DMS 273 (cell line): ENCODE measurements at regions not wholly inside any gene's neighbourhood (a gene's known extent, or its start where the extent isn't known, plus 50 kb on each side); places are given as distances from the start of the nearest gene placed in this dataset.
"Not testable (repeated sequence)": the region's sequence is repeated elsewhere in the genome, so short reads cannot be mapped to it uniquely, and the experiment has no call there.

ENCODE experiments used
- DNase-seq: peaks from one replicate; lab custom pipeline; 2025; ENCODE audit not compliant: unreplicated experiment; lab: John Stamatoyannopoulos, UW

GRCh38 chr17:49898366-49899190 lies 50.7 kb upstream of the TAC4 start:
- DNase-seq: no peak

GRCh38 chr17:49899191-49899485 lies 51.3 kb upstream of the TAC4 start:
- peak; percentile 62 for DNase-seq

- DNase-seq: peak; percentile 54
These were observed 51.7 kb upstream of the TAC4 start for GRCh38 chr17:49899588-49899987.

GRCh38 chr17:49900801-49901200 lies 52.9 kb upstream of the TAC4 start:
- not testable (repeated sequence) for DNase-seq

- DNase-seq: peak; percentile 46
These were observed 53.8 kb upstream of the TAC4 start for GRCh38 chr17:49901460-49902331.

DNA sequence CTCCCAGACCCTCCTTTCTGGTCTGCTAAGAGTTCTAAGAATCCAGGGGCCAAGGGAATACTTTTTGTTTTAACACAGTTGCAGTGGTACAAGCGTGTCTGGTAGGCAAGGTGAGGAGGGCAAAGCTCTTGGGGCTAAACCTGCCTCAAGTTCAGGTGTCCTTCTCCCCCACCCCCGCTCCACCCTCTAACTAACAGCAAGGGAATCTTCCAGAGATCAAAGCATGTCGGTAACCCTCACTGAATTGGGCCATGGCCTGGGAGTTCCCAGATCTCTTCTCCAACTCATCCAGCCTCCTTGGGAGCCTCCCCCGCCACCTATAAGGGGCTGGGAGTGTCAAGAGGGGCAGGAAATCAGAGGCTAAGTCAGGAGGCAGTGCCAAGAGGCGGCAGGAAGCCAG lies 55.7 kb upstream of the TAC4 start:
- DNase-seq: no peak

DNA sequence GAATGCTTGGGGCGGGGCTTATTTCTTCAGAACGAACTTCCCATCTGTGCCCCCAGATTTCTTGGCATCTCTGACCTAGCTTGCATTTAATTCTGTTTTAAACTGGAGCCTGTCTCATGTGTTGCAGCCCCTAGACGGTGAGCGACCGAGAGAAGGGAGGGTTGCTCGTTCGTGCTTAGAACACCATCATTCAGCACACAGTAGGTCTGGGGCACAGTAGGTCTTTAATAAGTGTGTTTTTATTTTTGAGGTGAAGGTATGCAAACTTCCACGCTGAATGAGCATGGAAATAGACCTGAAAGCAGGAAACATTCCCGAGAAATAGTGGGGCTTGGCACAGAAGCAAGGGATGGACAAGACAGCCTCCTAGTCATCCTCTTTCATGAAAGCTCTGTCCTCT lies 57.0 kb upstream of the TAC4 start:
- DNase-seq: peak; percentile 82

DNA sequence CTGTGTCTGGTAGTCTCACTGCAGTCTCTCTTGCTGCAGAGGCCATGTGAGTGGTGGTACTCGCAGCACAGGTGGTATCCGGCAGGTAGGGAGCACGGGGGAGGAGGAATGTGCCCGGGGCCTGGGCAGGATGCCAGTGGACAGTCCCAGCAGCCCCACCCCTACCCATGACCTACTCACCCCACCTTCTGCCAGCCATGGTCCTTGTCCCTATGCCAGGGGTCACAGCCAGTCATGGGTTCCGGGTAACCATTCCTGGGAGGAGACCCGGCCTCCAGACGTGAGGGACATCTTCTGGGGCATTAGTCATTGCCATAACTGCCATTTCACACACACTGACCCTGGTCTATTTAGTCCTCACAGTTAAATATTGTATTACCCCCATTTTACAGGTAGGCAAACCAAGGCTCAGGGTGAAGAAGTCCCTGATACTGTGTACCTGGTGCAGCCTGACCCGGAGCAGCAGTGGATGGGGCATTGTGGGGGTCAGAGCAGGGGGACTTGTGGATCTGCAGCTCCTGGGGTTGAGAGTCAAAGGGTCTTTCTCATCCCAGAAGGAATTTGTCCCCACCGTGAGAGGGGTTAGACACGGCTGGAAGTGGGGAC lies 58.8 kb upstream of the TAC4 start:
- DNase-seq: no peak

- no peak for DNase-seq
These were observed 59.4 kb upstream of the TAC4 start for GRCh38 chr17:49907279-49907678.

DNA sequence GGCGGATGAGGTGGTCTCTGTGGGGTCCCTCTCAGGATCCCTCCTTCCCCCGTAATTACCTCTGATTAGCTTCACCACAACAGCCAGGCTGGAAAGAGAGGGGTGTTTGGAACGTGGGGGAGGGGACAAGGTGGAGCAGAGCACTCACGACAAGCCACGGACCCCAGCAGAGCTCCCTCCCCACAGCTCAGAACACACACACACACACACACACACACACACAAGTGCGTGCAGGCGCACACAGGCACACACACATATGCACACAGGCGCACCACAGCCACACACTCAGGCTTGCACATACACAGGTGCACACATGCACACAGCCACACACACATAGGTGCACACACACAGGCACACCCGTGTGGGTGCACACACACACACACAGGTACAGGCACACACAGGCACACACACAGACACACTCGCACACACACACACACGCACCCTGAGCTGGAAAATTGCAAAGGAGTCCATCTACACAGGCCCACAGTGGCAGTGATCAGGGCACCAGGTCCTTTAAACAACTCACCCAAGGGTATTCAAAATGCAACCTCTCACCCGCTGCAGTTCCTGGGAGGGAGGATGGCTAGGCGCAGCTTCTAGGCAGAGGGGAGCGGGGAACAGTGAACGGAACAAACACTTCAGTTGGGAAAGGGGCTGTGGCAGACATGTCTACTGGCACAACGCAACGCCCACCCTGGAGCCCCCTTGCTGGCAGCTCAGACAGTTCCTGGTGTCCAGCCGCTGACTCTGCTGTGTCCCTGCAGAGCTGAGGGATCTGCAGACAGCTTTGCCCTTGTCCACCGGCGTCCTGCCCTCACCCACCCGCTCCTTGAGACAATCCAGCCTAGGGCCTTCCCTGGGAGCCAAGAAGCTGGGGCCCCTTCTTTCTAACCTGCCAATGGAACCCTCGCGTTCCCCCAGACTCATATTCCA lies 59.9 kb upstream of the DLX4 start:
- no peak for DNase-seq

DNA sequence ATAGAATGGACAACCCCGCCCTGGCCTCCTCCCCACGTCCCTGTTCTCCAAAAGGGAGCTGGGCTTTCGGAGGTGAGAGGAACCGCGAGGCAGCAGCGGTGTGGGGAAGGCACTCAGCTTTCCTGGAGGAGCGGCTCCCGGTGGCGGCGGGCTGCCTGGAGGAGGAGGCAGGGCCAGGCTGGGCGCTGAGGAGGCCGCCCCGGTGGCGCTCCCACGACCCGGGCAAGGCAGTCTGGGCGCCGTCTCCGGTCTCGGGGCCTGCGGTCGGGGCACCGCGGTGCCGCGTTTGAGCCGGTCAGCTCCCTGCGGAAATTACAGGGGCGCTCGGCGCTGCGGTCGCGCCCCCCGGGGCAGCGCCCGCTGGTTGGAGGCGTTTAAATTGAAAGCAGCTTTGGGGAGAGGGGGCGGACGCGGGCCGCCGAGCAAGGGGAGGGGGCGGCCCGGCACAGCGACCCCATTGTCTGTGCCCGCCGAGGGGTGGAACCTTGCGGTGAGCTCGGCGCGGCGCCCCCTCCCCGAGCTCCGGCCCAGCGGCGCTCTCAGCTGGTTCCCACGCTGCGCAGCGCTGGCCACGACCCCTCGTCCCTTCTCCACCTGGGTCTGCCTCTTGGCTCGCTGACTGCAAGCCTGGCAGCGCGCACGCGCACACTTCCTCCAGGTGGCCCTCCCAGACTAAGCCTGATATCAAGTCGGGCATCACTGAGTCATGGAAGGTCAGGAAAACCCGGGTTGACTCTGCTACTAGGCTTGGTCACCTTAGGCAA lies 58.7 kb upstream of the DLX4 start:
- DNase-seq: no peak

DNA sequence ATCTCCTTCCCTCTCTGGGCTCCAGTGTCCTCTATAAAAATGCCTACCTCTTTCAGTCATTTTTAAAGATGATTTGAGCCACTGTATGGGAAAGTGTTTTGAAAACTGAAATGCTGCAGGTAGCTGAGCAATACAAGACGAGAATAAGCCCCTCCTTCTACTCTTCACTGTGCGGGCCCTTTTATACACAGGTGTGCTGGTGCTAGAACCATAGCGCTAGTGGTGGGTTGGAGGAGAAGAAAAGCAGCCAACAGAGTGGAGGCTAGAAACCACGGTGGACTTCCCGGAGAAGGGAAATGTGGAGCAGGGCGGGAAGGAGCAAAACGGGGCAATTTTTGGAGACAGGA lies 58.2 kb upstream of the DLX4 start:
- DNase-seq: no peak

- peak; percentile 48 for DNase-seq
These were observed 57.3 kb upstream of the DLX4 start for GRCh38 chr17:49911719-49912118.

DNA sequence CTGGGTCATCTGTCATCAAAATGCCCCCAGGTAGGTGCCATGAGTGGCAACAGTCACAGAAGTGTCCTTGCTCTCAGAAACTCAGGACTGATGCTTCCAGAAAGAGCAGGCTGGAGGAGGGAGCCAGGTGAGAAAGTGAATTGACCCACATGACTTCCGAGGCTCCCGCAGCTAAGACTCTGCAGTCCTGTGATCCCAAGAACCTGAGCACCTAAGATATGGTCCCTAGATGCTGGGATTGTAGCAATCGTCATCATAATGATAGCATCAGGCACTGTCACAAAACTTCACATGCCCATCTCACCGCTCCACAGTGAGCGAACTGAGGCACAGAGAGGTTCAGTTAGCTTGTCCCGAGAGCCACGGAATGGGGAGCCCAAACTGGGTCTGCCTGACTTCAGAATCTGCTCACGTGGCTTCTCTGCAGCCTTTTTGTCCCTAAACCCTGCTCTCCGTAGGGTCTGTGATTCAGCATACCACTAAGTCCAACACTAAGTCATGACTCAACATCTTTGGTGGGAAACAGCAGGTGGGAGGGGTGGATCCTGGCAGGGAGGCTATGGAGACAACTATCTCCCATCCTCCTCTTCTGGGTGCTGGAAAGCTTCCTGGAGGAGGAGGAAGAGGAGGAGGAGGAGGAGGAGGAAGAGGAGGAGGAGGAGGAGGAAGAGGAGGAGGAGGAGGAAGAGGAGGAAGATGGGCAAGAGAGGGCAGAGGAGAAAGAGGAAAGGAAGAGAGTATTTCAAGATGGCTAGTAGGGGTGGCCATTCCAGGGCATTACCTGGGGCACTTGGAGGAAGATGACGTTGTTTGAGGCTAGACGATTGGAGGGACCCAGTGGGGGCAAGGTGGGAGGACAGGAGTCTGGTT lies 55.5 kb upstream of the DLX4 start:
- no peak for DNase-seq

GRCh38 chr17:49914096-49914490 lies 54.9 kb upstream of the DLX4 start:
- peak; percentile 88 for DNase-seq

DNA sequence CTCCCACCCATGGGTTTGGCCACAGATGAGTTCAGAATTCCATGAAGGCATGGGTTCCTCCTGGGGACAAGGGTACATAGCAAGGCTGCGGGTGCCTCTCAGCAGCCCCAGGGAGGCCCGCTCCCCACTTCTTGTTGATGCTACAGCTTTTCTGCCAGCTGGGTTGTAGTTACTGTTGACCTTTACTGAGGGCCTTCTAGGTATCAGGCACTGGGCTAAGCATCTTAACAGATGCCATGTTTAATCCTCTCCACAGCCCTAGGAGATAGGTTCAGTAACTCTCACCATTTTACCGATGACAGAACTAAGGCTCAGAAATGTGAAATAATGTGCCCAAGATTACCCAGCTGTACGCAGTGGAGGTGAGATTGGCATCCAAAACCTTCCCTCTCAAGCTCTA lies 54.3 kb upstream of the DLX4 start:
- no peak for DNase-seq

DNA sequence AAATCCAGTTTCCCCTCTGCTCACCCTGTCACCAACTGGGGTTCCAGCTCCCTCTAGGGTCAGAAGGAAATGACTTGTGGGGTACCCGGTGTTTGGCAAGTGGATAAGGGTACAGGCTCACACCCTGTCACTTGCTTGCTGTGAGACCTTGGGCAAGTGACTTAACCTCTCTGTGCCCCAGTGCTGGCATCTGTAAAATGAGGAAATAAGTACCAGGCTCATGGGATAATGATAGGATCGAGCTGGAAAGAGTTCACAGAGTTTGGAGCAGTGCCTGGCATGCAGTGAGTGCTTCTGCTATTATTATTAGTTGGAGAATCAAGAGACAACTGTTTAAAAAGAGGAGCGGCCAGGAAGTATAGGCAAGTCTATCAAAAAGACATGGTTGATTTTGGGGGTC lies 53.7 kb upstream of the DLX4 start:
- no peak for DNase-seq

DNA sequence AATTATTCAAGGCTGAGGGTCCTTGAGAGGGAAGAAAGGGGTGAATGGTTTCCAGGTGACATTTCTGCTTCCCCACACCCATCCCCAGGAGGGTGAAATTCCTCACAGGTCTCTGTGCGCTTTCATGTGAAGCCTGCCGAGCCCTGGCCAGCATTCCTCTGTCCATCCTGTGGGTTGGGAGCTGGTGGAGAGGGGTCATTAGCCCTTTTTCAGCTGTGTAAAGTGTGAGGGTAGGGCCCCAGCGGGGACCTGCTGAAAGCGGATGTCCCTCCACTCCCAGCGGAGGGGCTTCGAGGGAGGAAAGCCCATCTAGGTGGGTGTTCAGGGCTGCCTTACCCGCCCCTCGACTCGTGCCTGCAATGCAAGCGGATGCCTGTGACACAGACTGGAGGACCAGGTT lies 53.3 kb upstream of the DLX4 start:
- no peak for DNase-seq

DNA sequence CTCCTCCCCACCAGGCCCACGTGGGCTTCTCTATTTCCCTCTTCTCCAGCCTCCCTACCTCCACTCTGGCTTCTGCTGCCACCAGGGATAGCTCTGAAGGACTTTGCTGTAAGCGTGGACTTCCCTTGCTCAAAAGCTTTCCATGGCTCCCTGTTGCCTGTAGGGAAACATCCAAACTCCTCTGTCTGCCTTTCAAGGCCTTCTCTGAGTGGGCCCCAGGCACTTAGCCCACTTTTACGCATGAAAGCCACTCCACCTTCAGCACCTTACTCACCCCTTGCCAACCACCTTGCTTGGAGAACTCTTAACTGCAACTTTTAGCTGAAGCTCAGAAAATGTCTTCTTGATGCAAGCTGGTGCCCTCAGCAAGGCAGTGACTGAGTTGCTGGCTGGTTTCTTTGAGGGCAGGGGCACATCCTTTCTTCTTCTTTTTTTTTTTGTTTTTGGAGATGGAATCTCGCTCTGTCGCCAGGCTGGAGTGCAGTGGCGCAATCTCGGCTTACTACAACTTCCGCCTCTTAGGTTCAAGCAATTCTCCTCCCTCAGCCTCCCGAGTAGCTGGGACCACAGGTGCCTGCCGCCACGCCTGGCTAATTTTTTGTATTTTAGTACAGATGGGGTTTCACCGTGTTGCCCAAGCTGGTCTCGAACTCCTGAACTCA lies 52.0 kb upstream of the DLX4 start:
- no peak for DNase-seq
